MM.1S (cell line): ENCODE measurements at regions not wholly inside any gene's neighbourhood (a gene's known extent, or its start where the extent isn't known, plus 50 kb on each side); places are given as distances from the start of the nearest gene placed in this dataset.

Source experiments
- EZH2 ChIP-seq: fragments of 300-600 bp; sonication (generic); optimal IDR thresholded peaks from 2 replicates; pipeline ENCODE3; 2017; ENCODE audit warnings: low read depth, mild to moderate bottlenecking, antibody characterized with exemption, low read length, mixed read lengths
- EZH2phosphoT487 ChIP-seq: fragments of 300-600 bp; sonication (generic); IDR thresholded peaks from 2 replicates; pipeline ENCODE4 v1.6.1; 2018; ENCODE audit warnings: antibody characterized with exemption, low read length
- TF ChIP-seq, protein P1 (sequence below): fragments of 300-600 bp; sonication (generic); IDR thresholded peaks from 2 replicates; pipeline ENCODE4 v1.5.1; 2016; ENCODE audit warnings: antibody characterized with exemption, low read length, mixed read lengths

DNA sequence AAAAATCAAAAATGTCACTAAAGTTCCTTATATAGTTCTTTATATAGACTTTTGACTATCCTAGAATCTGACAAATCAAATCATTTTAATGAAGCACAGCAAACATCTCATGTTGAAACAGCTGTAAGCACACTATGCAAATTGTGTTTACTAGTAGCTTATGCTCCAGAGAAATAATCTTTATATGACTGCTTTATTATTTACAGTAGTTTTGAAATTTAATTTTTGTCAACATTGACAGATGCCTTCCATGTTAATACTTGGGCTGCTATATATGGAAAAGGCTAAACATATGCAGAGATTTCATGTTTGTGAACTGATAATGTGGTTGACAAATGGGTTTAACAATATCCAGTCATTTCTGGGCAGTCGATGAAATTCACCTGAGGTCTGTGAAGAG, 616.8 kb downstream of the TAFA4 start:
- TF ChIP-seq, protein P1, sequence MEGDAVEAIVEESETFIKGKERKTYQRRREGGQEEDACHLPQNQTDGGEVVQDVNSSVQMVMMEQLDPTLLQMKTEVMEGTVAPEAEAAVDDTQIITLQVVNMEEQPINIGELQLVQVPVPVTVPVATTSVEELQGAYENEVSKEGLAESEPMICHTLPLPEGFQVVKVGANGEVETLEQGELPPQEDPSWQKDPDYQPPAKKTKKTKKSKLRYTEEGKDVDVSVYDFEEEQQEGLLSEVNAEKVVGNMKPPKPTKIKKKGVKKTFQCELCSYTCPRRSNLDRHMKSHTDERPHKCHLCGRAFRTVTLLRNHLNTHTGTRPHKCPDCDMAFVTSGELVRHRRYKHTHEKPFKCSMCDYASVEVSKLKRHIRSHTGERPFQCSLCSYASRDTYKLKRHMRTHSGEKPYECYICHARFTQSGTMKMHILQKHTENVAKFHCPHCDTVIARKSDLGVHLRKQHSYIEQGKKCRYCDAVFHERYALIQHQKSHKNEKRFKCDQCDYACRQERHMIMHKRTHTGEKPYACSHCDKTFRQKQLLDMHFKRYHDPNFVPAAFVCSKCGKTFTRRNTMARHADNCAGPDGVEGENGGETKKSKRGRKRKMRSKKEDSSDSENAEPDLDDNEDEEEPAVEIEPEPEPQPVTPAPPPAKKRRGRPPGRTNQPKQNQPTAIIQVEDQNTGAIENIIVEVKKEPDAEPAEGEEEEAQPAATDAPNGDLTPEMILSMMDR: no peak
- TF ChIP-seq EZH2phosphoT487 (no peak), EZH2 (no peak)
